CD14-positive monocyte (primary cell): ENCODE measurements at regions not wholly inside any gene's neighbourhood (a gene's known extent, or its start where the extent isn't known, plus 50 kb on each side); places are given as distances from the start of the nearest gene placed in this dataset.

Experiments
- DNase-seq, 3 donors: peaks; one replicate each; pipeline ENCODE4 v3.0.0-alpha.2; 2011 to 2022
- H2AFZ ChIP-seq: 2 replicates; pipeline ENCODE4 v1.6.0; 2012; ENCODE audit warnings: mild to moderate bottlenecking, low read depth, low read length, inconsistent platforms; ENCODE audit not compliant: insufficient read depth, poor library complexity, severe bottlenecking
- H3K27ac ChIP-seq, 2 donors: 1 replicate in 1 of 2; 2 replicates in 1 of 2; pipeline ENCODE4 v1.5.1; 2012 to 2013; ENCODE audit warnings: low read length in 2 of 2, control low read depth in 1 of 2, inconsistent platforms in 1 of 2, low read depth in 1 of 2, mild to moderate bottlenecking in 1 of 2
- H3K27me3 ChIP-seq, 2 donors: one replicate each; pipeline versions ENCODE4 v1.6.0 to v1.6.1; 2011 to 2013; ENCODE audit warnings: low read length in 2 of 2; ENCODE audit not compliant: control insufficient read depth in 2 of 2, insufficient read depth in 2 of 2
- H3K36me3 ChIP-seq, 2 donors: replicated peaks in 1 of 2; 1 replicate in 1 of 2; 2 replicates in 1 of 2; pipeline versions ENCODE4 v1.5.1 to v1.6.1; 2012 to 2013; ENCODE audit warnings: low read length in 2 of 2, control low read depth in 1 of 2, inconsistent platforms in 1 of 2, mild to moderate bottlenecking in 1 of 2; ENCODE audit not compliant: insufficient read depth in 2 of 2, control insufficient read depth in 1 of 2
- H3K4me1 ChIP-seq, 2 donors: 1 replicate in 1 of 2; 2 replicates in 1 of 2; pipeline versions ENCODE4 v1.5.1 to v1.6.1; 2012 to 2013; ENCODE audit warnings: low read length in 2 of 2, control low read depth in 1 of 2, inconsistent platforms in 1 of 2, mild to moderate bottlenecking in 1 of 2, moderate library complexity in 1 of 2; ENCODE audit not compliant: insufficient read depth in 2 of 2, control insufficient read depth in 1 of 2
- H3K4me2 ChIP-seq: replicated peaks from 2 replicates; pipeline ENCODE3; 2012; ENCODE audit warnings: low read length, moderate library complexity, mild to moderate bottlenecking; ENCODE audit not compliant: poor library complexity, severe bottlenecking; ENCODE audit errors: extremely low read depth
- H3K4me3 ChIP-seq, 3 experiments: fragments of 200-600 bp in 1 of 3; sonication (generic) in 1 of 3; replicated peaks in 1 of 3; 1 replicate in 2 of 3; 2 replicates in 1 of 3; pipeline ENCODE4 v1.5.1; 2011 to 2013; ENCODE audit warnings: low read length in 3 of 3, mild to moderate bottlenecking in 3 of 3, control low read depth in 2 of 3, low read depth in 2 of 3, inconsistent platforms in 1 of 3, moderate library complexity in 1 of 3
- H3K79me2 ChIP-seq: 2 replicates; pipeline ENCODE4 v1.6.0; 2012; ENCODE audit warnings: mild to moderate bottlenecking, control low read depth, inconsistent platforms, low read length, moderate library complexity; ENCODE audit not compliant: insufficient read depth
- H3K9ac ChIP-seq: 2 replicates; pipeline ENCODE4 v1.6.0; 2017; ENCODE audit warnings: low read length, mild to moderate bottlenecking; ENCODE audit not compliant: insufficient read depth, poor library complexity, severe bottlenecking
- H3K9me3 ChIP-seq, 2 donors: replicated peaks in 1 of 2; 1 replicate in 1 of 2; 2 replicates in 1 of 2; pipeline versions ENCODE4 v1.5.1 to v1.6.1; 2012 to 2013; ENCODE audit warnings: low read length in 2 of 2, control low read depth in 1 of 2; ENCODE audit not compliant: control insufficient read depth in 1 of 2, insufficient read depth in 1 of 2
- H4K20me1 ChIP-seq: 2 replicates; pipeline ENCODE4 v1.6.0; 2012; ENCODE audit warnings: mild to moderate bottlenecking, low read length, control low read depth, moderate library complexity; ENCODE audit not compliant: insufficient read depth
- H3K27ac Mint-ChIP-seq, 7 donors: one replicate each; pipeline ENCODE4 v1.8.0; 2020; ENCODE audit warnings: mild to moderate bottlenecking in 7 of 7, mixed read lengths in 7 of 7, moderate library complexity in 6 of 7, inconsistent platforms in 2 of 7
- H3K27me3 Mint-ChIP-seq, 3 donors: one replicate each; pipeline ENCODE4 v1.8.0; 2021 to 2022; ENCODE audit warnings: low read depth in 3 of 3, mild to moderate bottlenecking in 3 of 3, mixed read lengths in 3 of 3, moderate library complexity in 3 of 3, inconsistent platforms in 1 of 3
- H3K36me3 Mint-ChIP-seq, 2 donors: one replicate each; pipeline ENCODE4 v1.8.0; 2020; ENCODE audit warnings: mixed read lengths in 2 of 2, inconsistent platforms in 1 of 2, mild to moderate bottlenecking in 1 of 2
- H3K4me1 Mint-ChIP-seq: one replicate; pipeline ENCODE4 v1.8.0; 2020; ENCODE audit warnings: mild to moderate bottlenecking, mixed read lengths
- H3K4me3 Mint-ChIP-seq, 2 donors: one replicate each; pipeline ENCODE4 v1.8.0; 2020; ENCODE audit warnings: mild to moderate bottlenecking in 2 of 2, mixed read lengths in 2 of 2, moderate library complexity in 1 of 2
- H3K9me3 Mint-ChIP-seq, 7 donors: one replicate each; pipeline ENCODE4 v1.8.0; 2020 to 2022; ENCODE audit warnings: mixed read lengths in 7 of 7, mild to moderate bottlenecking in 6 of 7, moderate library complexity in 6 of 7, inconsistent platforms in 2 of 7
- CTCF ChIP-seq: fragments of 200-600 bp; IDR thresholded peaks from one replicate; pipeline ENCODE4 v1.8.0; 2022; ENCODE audit warnings: antibody characterized with exemption, mild to moderate bottlenecking
- WGBS: methylation state at CpG from one replicate; pipeline ENCODE4 v1.1.5; 2013; ENCODE audit warnings: missing lambda C conversion rate; ENCODE audit not compliant: insufficient coverage; 5-methylcytosine and 5-hydroxymethylcytosine counted together
- intact Hi-C, 2 donors: fragments of 100-400 bp; cut with micrococcal nuclease; formaldehyde crosslinking; loops; one replicate each; pipeline versions ENCODE4 v1.15.0 to v1.15.1; 2023

- Mint-ChIP-seq H3K4me1 (no peaks in the 10 kb centered on the region), H3K27me3 (peaks cover 3 to 5% (median 3%) of the 10 kb centered on the region in 3 donors), H3K4me3 (no peak overlapping the region), H3K27ac (no peak overlapping the region), H3K36me3 (no peaks in the 10 kb centered on the region), H3K9me3 (peaks cover 0 to 11% (median 2%) of the 10 kb centered on the region in 7 donors)
- H3K27ac ChIP-seq = no peak overlapping the region
- no peak overlapping the region for H3K4me2 ChIP-seq
- H3K79me2 ChIP-seq = no peaks in the 10 kb centered on the region
- H3K9ac ChIP-seq = no peak overlapping the region
- H4K20me1 ChIP-seq = no peaks in the 10 kb centered on the region
- H3K4me3 ChIP-seq = no peak overlapping the region
- no peak for DNase-seq
- H3K9me3 ChIP-seq = no peaks in the 10 kb centered on the region
- 88% methylated on average over 5 of the region's 7 CpGs for WGBS
- intact Hi-C loops = no loop called here
- H2AFZ ChIP-seq = no peak overlapping the region
- no peaks in the 10 kb centered on the region for H3K4me1 ChIP-seq
- no peak for TF ChIP-seq CTCF
- no peaks in the 10 kb centered on the region for H3K27me3 ChIP-seq
- H3K36me3 ChIP-seq = no peaks in the 10 kb centered on the region
Measured at GRCh38 chr22:48205161-48205560, 1442.7 kb downstream of the TBC1D22A start.

- Mint-ChIP-seq H3K4me1 (no peaks in the 10 kb centered on the region), H3K9me3 (peaks cover 0 to 8% (median 2%) of the 10 kb centered on the region in 7 donors), H3K27ac (no peak overlapping the region), H3K36me3 (no peaks in the 10 kb centered on the region), H3K27me3 (peaks cover 1 to 3% (median 3%) of the 10 kb centered on the region in 3 donors), H3K4me3 (no peak overlapping the region)
- Histone ChIP-seq H3K4me1 (no peaks in the 10 kb centered on the region), H3K9me3 (no peaks in the 10 kb centered on the region), H3K4me3 (no peak overlapping the region), H3K36me3 (no peaks in the 10 kb centered on the region), H3K4me2 (no peak overlapping the region), H3K79me2 (no peaks in the 10 kb centered on the region), H3K27ac (no peak overlapping the region), H4K20me1 (no peaks in the 10 kb centered on the region), H3K27me3 (no peaks in the 10 kb centered on the region), H2AFZ (no peak overlapping the region), H3K9ac (no peak overlapping the region)
- no peak for TF ChIP-seq CTCF
- no peak for DNase-seq
- WGBS = 85% methylated on average over 1 of the region's 2 CpGs
- intact Hi-C loops = no loop called here
Measured at GRCh38 chr22:48204296-48204695, 1441.8 kb downstream of the TBC1D22A start.
